ENCODE measurements at regions not wholly inside any gene's neighbourhood (a gene's known extent, or its start where the extent isn't known, plus 50 kb on each side); places are given as distances from the start of the nearest gene placed in this dataset.

- no peak for DNase-seq
These were observed 106.9 kb downstream of the CARTPT start for GRCh38 chr5:71825992-71826391.

- no peak for DNase-seq
These were observed 109.4 kb downstream of the CARTPT start for GRCh38 chr5:71828291-71829040.

- DNase-seq: no peak
These were observed 110.1 kb downstream of the CARTPT start for GRCh38 chr5:71829206-71829605.

- DNase-seq: no peak
These were observed 111.8 kb downstream of the CARTPT start for GRCh38 chr5:71830681-71831539.

GRCh38 chr5:71832812-71833715, 114.0 kb downstream of the CARTPT start:
- no peak for DNase-seq

GRCh38 chr5:71834601-71835000, 115.5 kb downstream of the CARTPT start:
- no peak for DNase-seq

GRCh38 chr5:71836084-71836483, 117.0 kb downstream of the CARTPT start:
- DNase-seq: no peak

GRCh38 chr5:71836559-71837112, 117.6 kb downstream of the CARTPT start:
- DNase-seq: no peak

GRCh38 chr5:71838286-71838685, 119.2 kb downstream of the CARTPT start:
- no peak for DNase-seq

- no peak for DNase-seq
These were observed 120.2 kb downstream of the CARTPT start for GRCh38 chr5:71839096-71839884.

- no peak for DNase-seq
These were observed 122.0 kb downstream of the CARTPT start for GRCh38 chr5:71841107-71841506.

GRCh38 chr5:71843111-71843510, 124.0 kb downstream of the CARTPT start:
- no peak for DNase-seq

- no peak for DNase-seq
These were observed 125.8 kb downstream of the CARTPT start for GRCh38 chr5:71844862-71845261.

GRCh38 chr5:71859515-71859914, 140.4 kb downstream of the CARTPT start:
- no peak for DNase-seq

- no peak for DNase-seq
These were observed 141.0 kb downstream of the CARTPT start for GRCh38 chr5:71860048-71860447.

GRCh38 chr5:71861682-71862081, 142.6 kb downstream of the CARTPT start:
- DNase-seq: no peak

- DNase-seq: no peak
These were observed 143.0 kb downstream of the CARTPT start for GRCh38 chr5:71862087-71862486.

- DNase-seq: no peak
These were observed 143.5 kb downstream of the CARTPT start for GRCh38 chr5:71862507-71863060.

GRCh38 chr5:71864730-71865601, 145.9 kb downstream of the CARTPT start:
- no peak for DNase-seq

- no peak for DNase-seq
These were observed 146.7 kb downstream of the CARTPT start for GRCh38 chr5:71865665-71866320.

All from activated effector memory CD4-positive, alpha-beta T cell treated with Interleukin-2 at 50 U/mL for 16 hours (primary cell).